ENCODE measurements at regions not wholly inside any gene's neighbourhood (a gene's known extent, or its start where the extent isn't known, plus 50 kb on each side); places are given as distances from the start of the nearest gene placed in this dataset.

DNA sequence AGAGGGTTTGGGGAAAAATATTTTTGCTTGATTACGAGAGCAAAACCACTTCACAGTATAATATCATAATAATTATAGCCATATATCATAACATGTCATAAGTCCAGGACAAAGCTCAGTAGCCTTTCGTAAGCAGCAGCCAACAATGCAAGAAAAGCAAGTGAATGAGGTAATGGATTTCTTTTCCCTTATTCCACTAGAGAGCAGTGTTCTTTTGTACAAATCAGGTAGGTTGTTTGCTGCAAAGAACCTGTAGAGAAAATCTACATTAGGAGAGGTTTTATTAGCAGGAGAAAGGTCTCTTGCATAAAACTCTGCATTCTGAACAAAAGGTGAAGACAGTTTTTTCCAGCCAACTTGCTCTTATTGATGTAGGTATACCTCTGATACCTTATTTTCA is 1033.4 kb downstream of the TLE4 start:
- H3K36me3 ChIP-seq (ENCODE audit: control insufficient read depth in 2 of 2, extremely low read depth in 1 of 2, insufficient read depth in 2 of 2, low read length in 2 of 2): no peaks in the 10 kb centered on the region
- H3K9me1 ChIP-seq (ENCODE audit: control insufficient read depth, extremely low read depth, insufficient read depth, low read length): no peaks in the 10 kb centered on the region
- dilution Hi-C loops (cut with MboI; ENCODE audit: extremely low pct_ligation_motif_present, low sequenced_read_pairs): no loop called here
- no peaks in the 10 kb centered on the region for H3K79me2 ChIP-seq (ENCODE audit: control insufficient read depth, insufficient read depth, low read length)
- FAIRE-seq (no peak), DNase-seq (ENCODE audit: low read depth, low spot score) (no peak)
- H4K20me1 ChIP-seq (ENCODE audit: control insufficient read depth, extremely low read depth, insufficient read depth, low read length): no peaks in the 10 kb centered on the region
- H3K9ac ChIP-seq (ENCODE audit: control insufficient read depth, extremely low read depth, insufficient read depth, low read length): no peak overlapping the region
- H3K9me3 ChIP-seq (ENCODE audit: control insufficient read depth, low read depth, low read length): no peaks in the 10 kb centered on the region
- no peak overlapping the region for H3K27ac ChIP-seq (ENCODE audit: control insufficient read depth, insufficient read depth, low read length)
- no peaks in the 10 kb centered on the region for H3K27me3 ChIP-seq (ENCODE audit: control insufficient read depth, extremely low read depth, insufficient read depth, low read length)
- H3K4me2 ChIP-seq (ENCODE audit: control insufficient read depth, extremely low read depth, insufficient read depth, low read depth, low read length): no peak overlapping the region
- H2AFZ ChIP-seq (ENCODE audit: control insufficient read depth, low read length): no peak overlapping the region
- no peaks in the 10 kb centered on the region for H3K4me1 ChIP-seq (ENCODE audit: control insufficient read depth, extremely low read depth, insufficient read depth, low read length)
- TF ChIP-seq, protein P1, sequence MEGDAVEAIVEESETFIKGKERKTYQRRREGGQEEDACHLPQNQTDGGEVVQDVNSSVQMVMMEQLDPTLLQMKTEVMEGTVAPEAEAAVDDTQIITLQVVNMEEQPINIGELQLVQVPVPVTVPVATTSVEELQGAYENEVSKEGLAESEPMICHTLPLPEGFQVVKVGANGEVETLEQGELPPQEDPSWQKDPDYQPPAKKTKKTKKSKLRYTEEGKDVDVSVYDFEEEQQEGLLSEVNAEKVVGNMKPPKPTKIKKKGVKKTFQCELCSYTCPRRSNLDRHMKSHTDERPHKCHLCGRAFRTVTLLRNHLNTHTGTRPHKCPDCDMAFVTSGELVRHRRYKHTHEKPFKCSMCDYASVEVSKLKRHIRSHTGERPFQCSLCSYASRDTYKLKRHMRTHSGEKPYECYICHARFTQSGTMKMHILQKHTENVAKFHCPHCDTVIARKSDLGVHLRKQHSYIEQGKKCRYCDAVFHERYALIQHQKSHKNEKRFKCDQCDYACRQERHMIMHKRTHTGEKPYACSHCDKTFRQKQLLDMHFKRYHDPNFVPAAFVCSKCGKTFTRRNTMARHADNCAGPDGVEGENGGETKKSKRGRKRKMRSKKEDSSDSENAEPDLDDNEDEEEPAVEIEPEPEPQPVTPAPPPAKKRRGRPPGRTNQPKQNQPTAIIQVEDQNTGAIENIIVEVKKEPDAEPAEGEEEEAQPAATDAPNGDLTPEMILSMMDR (optimal IDR thresholded peaks at IDR 0.05 in 1 of 3, IDR thresholded peaks at IDR 0.05 in 1 of 3, conservative IDR thresholded peaks at IDR 0.05 in 1 of 3; ENCODE audit: extremely low read depth in 1 of 3, insufficient read depth in 2 of 3, low read length in 3 of 3): peak in 1 of 3 experiments; percentile 29
- no peak for TF ChIP-seq EZH2 (IDR thresholded peaks at IDR 0.05; ENCODE audit: low read length)
- no peak overlapping the region for H3K4me3 ChIP-seq (ENCODE audit: control insufficient read depth in 2 of 3, extremely low read depth in 1 of 3, insufficient read depth in 2 of 3, low read depth in 1 of 3, low read length in 3 of 3)

DNA sequence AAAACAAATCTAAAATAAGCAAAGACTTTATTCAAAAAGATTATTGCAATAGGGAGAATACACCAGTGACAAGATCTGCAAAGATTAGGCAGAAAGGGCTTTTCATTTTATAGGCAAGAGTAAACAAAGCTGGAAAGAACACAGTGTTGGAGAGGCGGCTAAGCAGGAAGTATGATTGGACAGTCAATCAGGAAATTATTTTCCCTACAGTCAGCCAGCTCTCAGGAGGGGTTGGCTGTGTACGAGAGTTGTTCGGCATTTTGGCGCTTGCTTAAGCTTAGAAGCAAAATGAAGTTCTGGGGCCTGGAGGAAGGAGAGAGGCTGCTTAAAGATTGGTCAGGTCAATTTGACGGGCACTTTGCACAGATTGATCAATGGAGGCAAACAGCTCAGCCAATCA is 1030.5 kb downstream of the TLE4 start:
- Histone ChIP-seq H2AFZ (ENCODE audit: control insufficient read depth, low read length) (no peak overlapping the region), H3K27me3 (ENCODE audit: control insufficient read depth, extremely low read depth, insufficient read depth, low read length) (no peaks in the 10 kb centered on the region), H3K36me3 (ENCODE audit: control insufficient read depth in 2 of 2, extremely low read depth in 1 of 2, insufficient read depth in 2 of 2, low read length in 2 of 2) (no peaks in the 10 kb centered on the region), H3K4me3 (ENCODE audit: control insufficient read depth in 2 of 3, extremely low read depth in 1 of 3, insufficient read depth in 2 of 3, low read depth in 1 of 3, low read length in 3 of 3) (no peak overlapping the region), H4K20me1 (ENCODE audit: control insufficient read depth, extremely low read depth, insufficient read depth, low read length) (no peaks in the 10 kb centered on the region), H3K9me3 (ENCODE audit: control insufficient read depth, low read depth, low read length) (no peaks in the 10 kb centered on the region), H3K27ac (ENCODE audit: control insufficient read depth, insufficient read depth, low read length) (no peak overlapping the region), H3K4me2 (ENCODE audit: control insufficient read depth, extremely low read depth, insufficient read depth, low read depth, low read length) (no peak overlapping the region), H3K4me1 (ENCODE audit: control insufficient read depth, extremely low read depth, insufficient read depth, low read length) (no peaks in the 10 kb centered on the region), H3K79me2 (ENCODE audit: control insufficient read depth, insufficient read depth, low read length) (no peaks in the 10 kb centered on the region), H3K9ac (ENCODE audit: control insufficient read depth, extremely low read depth, insufficient read depth, low read length) (no peak overlapping the region), H3K9me1 (ENCODE audit: control insufficient read depth, extremely low read depth, insufficient read depth, low read length) (no peaks in the 10 kb centered on the region)
- TF ChIP-seq, protein P1 (optimal IDR thresholded peaks at IDR 0.05 in 1 of 3, IDR thresholded peaks at IDR 0.05 in 1 of 3, conservative IDR thresholded peaks at IDR 0.05 in 1 of 3; ENCODE audit: extremely low read depth in 1 of 3, insufficient read depth in 2 of 3, low read length in 3 of 3): no peak
- no peak for TF ChIP-seq EZH2 (IDR thresholded peaks at IDR 0.05; ENCODE audit: low read length)
- dilution Hi-C loops (cut with MboI; ENCODE audit: extremely low pct_ligation_motif_present, low sequenced_read_pairs): no loop called here
- FAIRE-seq (no peak), DNase-seq (ENCODE audit: low read depth, low spot score) (no peak)
